COLO668 (cell line): ENCODE measurements at regions not wholly inside any gene's neighbourhood (a gene's known extent, or its start where the extent isn't known, plus 50 kb on each side); places are given as distances from the start of the nearest gene placed in this dataset.
"Not testable (repeated sequence)": the region's sequence is repeated elsewhere in the genome, so short reads cannot be mapped to it uniquely, and the experiment has no call there.

Experiments
- DNase-seq: peaks from one replicate; lab custom pipeline; 2025; ENCODE audit not compliant: unreplicated experiment; lab: John Stamatoyannopoulos, UW

- peak; percentile 79 for DNase-seq
Observed at GRCh38 chr10:42367532-42368230, 270.7 kb downstream of the ZNF33B start.

DNA sequence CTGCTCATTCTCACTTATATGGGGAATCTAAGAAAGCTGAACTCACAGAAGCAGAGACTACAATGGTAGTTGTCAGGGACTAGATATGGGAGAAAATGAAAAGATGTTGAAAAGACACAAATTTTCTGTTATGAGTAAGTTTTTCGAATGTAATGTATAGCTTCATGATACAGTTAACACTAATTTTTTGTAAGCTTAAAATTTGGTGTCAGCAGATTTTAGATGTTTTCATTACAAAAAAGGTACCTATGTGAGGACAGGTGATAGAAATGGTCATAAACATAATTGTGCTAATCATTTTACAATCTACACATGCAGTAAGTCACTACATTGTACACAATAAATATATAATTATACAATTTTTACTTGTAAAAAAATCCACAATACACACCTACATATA, 286.6 kb downstream of the ZNF33B start:
- no peak for DNase-seq

DNA sequence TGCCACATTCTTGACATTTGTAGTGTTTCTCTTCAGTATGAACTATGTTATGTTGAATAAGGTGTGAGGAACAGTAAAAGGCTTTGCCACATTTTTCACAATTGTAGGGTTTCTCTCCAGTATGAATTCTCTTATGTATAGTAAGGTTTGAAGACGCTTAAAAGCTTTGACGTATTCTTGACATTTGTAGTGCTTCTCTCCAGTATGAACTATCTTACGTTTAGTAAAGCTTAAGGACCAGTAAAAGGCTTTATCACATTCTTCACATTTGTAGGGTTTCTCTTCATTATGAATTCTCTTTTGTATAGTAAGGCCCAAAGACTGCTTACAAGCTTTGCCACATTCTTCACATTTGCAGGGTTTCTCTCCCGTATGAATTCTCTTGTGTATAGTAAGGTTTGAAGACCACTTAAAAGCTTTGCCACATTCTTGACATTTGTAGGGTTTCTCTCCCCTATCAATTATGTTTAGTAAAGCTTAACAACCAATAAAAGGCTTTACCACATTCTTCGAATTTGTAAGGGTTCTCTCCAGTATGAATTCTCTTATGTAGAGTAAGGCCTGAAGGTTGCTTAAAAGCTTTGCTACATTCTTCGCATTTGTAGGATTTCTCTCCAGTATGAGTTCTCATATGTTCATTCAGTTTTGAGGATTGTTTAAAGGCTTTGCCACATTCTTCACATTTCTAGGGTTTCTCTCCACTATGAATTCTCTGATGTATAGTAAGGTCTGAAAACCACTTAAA, 301.6 kb downstream of the ZNF33B start:
- DNase-seq, result not testable (repeated sequence)

DNA sequence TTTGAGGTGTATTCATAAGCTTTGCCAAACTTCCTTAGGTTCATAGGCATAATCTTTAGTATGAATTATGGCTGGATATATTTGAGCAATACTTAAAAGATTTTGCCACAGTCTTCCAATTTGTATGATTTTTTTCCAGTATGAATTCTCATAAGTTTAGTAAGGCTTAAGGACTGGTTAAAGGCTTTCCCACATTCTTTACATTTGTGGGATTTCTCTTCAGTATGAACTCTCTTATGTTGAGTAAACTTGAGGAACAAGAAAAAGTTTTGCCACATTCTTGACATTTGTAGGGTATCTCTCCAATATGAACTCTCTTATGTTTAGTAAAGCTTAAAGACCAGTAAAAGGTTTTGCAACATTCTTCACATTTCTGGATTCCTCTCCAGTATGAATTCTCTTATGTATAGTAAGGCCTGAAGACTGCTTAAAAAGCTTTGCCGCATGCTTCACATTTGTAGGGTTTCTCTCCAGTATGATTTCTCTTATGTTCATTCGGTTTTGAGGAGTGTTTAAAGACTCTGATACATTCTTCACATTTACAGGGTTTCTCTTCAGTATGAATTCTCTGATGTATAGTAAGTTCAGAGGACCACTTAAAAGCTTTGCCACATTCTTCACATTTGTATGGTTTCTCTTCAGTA, 302.6 kb downstream of the ZNF33B start:
- not testable (repeated sequence) for DNase-seq

DNA sequence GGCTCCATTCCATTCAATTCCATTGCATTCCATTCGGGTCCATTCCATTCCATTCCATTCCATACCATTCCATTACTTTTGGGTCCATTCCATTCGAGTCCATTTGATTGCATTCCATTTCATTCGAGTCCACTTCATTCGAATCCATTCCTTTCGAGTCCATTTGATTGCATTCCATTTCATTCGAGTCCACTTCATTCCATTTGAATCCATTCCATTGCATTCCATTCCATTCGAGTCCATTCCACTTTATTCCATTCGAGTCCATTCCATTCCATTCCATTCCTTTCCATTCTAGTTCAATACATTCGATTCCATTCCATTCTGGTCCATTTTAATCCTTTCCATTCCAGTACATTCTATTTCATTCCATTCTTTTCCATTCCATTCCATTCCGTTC, 334.0 kb downstream of the ZNF33B start:
- DNase-seq, result no peak

- DNase-seq, result not testable (repeated sequence)
Observed at GRCh38 chr10:42281896-42282295, 356.5 kb downstream of the ZNF33B start.

GRCh38 chr10:42269788-42270187, 368.6 kb downstream of the ZNF33B start:
- DNase-seq, result not testable (repeated sequence)

- DNase-seq, result not testable (repeated sequence)
Observed at GRCh38 chr10:42263259-42263658, 375.1 kb downstream of the ZNF33B start.

DNA sequence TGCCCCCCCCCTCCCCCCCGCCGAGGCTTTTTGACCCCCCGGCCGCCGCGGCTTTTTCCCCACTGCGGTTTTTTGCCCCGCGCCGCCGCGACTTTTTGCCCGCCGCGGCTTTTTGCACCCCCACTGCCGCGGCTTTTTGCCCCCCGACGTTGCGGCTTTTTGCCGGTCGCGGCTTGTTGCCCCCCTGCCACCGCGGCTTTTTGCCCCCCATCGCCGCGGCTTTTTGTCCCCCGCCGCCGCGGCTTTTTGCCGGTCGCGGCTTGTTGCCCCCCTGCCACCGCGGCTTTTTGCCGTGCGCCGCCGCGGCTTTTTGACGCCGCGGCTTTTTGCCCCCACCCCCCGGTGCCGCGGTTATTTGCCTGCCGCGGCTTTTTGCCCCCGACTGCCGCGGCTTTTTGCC, 395.4 kb downstream of the ZNF33B start:
- not testable (repeated sequence) for DNase-seq

GRCh38 chr10:42242135-42242805, 396.1 kb downstream of the ZNF33B start:
- DNase-seq, result no peak

DNA sequence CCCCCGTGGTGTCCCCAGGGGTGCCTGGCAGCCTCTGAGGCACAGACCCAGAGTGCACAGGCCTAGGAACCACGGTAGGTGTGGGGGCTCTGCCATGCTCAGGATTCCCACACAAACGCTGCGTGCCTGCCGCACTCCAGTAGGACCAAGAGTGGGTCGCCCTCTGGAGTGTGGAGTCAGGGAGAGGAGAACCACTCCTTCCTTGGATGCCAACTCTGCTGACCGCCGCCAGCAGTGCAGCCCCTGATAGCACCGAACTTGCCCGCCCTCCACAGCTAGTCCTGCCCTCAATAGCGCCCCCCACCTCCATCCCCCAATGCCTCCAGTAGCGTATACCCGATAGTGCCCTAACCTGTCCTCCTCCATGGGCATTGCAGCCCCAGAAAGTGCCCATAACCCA, 402.0 kb downstream of the ZNF33B start:
- DNase-seq, result not testable (repeated sequence)

DNA sequence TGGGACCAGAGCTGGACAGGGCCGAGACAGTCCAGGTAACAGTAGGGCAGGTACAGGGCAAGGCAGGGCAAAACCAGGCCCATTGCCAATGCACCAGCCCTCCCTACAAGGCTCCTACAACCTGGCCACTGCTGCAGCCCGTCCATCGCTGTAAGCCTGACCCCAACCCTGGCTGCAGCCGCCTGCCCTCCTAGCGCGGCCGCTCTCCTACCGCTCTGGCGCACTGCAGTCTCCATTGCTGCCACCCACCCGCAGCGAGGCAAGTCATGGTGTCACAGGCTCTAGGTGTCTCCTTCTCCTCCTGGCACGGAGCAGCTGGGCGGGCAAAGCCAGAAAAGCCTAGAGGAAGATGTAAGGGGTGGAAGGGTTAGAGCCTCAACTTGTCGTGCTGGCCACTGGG, 402.6 kb downstream of the ZNF33B start:
- DNase-seq, result not testable (repeated sequence)

DNA sequence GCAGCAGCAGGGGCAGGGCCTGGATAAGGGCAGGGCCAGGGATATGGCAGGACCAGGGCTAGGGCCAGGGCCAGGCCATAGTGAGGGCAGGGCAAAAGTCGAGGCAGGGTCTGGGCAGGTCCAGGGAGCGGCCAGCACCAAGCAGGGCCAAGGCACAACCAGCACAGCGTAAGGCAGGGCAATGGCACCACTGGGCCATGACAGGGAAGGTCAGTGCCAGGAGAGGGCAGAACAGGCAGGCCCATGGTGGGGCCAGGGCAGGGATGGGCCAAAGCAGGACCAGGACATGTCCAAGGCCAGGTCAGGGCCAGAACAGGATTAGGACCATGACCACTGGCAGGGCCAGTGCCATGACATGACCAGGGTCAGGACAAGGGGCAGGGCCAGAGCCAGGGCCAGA, 403.1 kb downstream of the ZNF33B start:
- not testable (repeated sequence) for DNase-seq

GRCh38 chr10:42234506-42234905, 403.9 kb downstream of the ZNF33B start:
- not testable (repeated sequence) for DNase-seq

DNA sequence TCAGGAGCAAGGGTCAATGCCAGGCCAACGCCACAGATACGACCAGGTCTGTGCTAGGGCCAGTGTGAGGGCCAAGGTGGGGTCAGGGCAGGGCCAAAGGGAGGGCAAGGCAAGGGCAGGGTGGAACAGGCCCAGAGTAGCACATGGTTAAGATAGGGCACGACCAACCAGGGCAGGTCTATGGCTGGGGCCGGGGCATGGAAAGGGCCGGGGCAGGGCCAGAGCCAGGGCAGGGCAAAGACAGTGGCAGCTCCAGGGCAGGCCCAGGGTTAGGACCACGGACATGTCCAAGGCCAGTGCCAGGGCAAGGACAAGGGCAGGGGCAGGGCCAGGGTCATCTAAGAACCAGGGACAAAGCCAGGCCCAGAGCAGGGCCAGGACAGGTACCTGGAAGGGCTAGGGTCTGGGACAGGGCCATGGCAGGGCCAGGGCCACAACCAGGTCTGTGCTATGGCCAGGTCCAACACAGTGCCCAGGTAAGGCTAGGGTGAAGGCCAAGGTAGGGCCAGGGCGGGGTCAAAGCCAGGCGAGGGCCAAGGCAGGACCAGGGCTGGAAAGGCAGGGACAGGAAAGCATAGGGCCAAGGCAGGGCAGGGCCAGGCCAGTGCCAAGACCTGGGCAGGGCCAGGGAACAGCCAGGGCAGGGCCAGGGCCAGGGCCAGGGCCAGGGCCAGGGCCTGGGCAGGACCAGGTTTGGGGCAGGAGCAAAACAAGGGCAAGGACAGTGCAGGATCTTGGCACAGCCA, 404.7 kb downstream of the ZNF33B start:
- not testable (repeated sequence) for DNase-seq

GRCh38 chr10:42232955-42233354, 405.4 kb downstream of the ZNF33B start:
- DNase-seq, result not testable (repeated sequence)

DNA sequence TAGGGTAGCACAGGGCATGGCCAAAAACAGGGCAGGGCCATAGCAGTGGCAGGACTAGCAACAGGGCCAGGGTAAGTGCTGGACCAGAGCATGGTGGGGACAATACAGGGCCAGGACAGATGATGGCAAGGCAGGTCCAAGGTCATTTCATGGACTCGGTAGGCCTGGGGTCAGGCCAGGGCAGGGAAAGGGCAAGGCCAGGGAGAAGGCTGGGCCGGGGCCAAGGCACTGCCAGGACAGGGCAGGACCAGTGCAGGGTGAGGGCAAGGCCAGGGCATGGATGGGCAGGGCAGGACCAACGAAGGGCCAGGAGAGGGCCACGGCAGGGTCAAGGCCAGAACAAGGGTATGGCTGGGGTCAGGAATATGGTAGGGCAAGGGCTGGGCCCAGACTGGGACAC, 407.6 kb downstream of the ZNF33B start:
- DNase-seq, result not testable (repeated sequence)

DNA sequence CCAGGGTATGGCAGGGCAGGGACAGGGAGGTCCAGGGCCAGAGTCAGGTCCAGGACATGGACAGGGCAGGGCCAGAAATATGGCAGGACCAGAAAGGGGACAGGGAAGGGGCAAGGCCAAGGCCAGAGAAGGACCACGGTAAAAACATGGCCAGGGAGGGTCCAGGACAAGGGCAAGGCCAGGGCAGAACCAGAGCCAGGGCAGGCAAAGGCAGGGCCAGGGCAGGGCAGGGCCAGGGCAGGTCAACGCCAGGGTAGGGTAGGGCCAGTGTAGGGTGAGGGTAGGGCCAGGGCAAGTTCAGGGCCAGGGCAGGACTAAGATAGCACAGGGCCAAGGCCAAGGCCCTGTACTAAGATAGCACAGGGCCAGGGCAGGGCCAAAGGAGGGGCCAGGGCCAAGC, 408.3 kb downstream of the ZNF33B start:
- DNase-seq, result not testable (repeated sequence)

DNA sequence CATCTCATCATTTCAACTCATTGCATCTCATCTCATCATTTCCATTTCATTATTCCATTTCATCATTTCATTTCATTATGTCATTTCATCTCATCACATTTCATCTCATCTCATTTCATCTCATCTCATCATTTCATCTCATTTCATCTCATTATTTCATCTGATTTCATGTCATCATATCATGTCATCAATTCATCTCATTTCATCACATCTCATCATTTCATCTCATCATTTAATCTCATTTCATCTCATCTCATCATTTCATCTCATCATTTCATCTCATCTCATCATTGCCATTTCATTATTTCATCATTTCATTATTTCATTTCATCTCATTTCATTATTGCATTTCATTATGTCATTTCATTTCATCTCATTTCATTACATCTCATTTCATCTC, 410.5 kb downstream of the ZNF33B start:
- DNase-seq, result not testable (repeated sequence)

- DNase-seq, result not testable (repeated sequence)
Observed at GRCh38 chr10:42193588-42193987, 444.8 kb downstream of the ZNF33B start.

DNA sequence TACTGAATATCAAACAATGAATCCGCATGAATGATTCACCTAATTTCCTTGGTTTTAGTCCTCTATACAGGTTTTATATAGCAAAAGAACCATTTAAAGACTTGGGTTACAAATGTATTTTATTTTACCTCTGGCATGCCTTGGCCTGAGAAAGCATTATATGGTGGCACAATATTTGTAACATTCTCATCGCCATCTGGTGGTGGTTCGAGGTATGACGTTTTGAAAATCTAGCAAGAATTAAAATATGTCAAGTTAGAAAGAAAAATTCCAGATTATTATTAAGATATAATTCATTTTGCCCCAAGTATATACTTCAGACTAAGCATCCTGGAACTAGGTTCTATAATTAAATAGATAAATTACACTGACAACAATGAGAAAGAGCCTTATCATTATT, 445.9 kb downstream of the ZNF33B start:
- DNase-seq, result not testable (repeated sequence)
